ENCODE measurements at regions not wholly inside any gene's neighbourhood (a gene's known extent, or its start where the extent isn't known, plus 50 kb on each side); places are given as distances from the start of the nearest gene placed in this dataset.

GRCh38 chr9:29439961-29440360, 1866.7 kb upstream of the C9orf72 start:
- no peak for TF ChIP-seq CTCF (IDR thresholded peaks at IDR 0.05)
- TF ChIP-seq POLR2A (IDR thresholded peaks at IDR 0.05): no peak
